LNCAP (cell line): ENCODE measurements at regions not wholly inside any gene's neighbourhood (a gene's known extent, or its start where the extent isn't known, plus 50 kb on each side); places are given as distances from the start of the nearest gene placed in this dataset.

Experiments
- CTCF ChIP-seq: fragments of 450-650 bp; IDR thresholded peaks from 2 replicates; pipeline ENCODE4 v1.5.1; 2017; ENCODE audit warnings: mild to moderate bottlenecking

- TF ChIP-seq CTCF, result no peak
Observed at GRCh38 chr14:24701062-24701461, 67.1 kb upstream of the GZMB start.

- TF ChIP-seq CTCF, result no peak
Observed at GRCh38 chr14:24700511-24700910, 66.5 kb upstream of the GZMB start.

- TF ChIP-seq CTCF, result no peak
Observed at GRCh38 chr14:24699052-24699451, 65.1 kb upstream of the GZMB start.

- no peak for TF ChIP-seq CTCF
Observed at GRCh38 chr14:24695265-24696241, 61.6 kb upstream of the GZMB start.

GRCh38 chr14:24694680-24695079 is 60.7 kb upstream of the GZMB start:
- TF ChIP-seq CTCF, result no peak

- TF ChIP-seq CTCF, result no peak
Observed at GRCh38 chr14:24693983-24694382, 60.0 kb upstream of the GZMB start.

GRCh38 chr14:24693353-24693737 is 59.4 kb upstream of the GZMB start:
- no peak for TF ChIP-seq CTCF
